H9 (cell line): ENCODE measurements at regions not wholly inside any gene's neighbourhood (a gene's known extent, or its start where the extent isn't known, plus 50 kb on each side); places are given as distances from the start of the nearest gene placed in this dataset.

Experiments used
- DNase-seq: peaks from one replicate; pipeline ENCODE4 v3.0.0-alpha.2; 2017
- H2AFZ ChIP-seq: one replicate; pipeline ENCODE4 v1.6.1; 2013; ENCODE audit warnings: mild to moderate bottlenecking, low read length, control low read depth, moderate library complexity
- H2AK5ac ChIP-seq: 2 replicates; pipeline ENCODE4 v1.6.1; 2013; ENCODE audit warnings: low read length, control low read depth, mixed read lengths; ENCODE audit not compliant: insufficient read length
- H2BK120ac ChIP-seq: one replicate; pipeline ENCODE4 v1.6.1; 2013; ENCODE audit warnings: low read depth, mild to moderate bottlenecking, low read length, control low read depth, inconsistent platforms; ENCODE audit not compliant: poor library complexity, severe bottlenecking
- H2BK12ac ChIP-seq: 2 replicates; pipeline ENCODE4 v1.6.1; 2013; ENCODE audit warnings: low read length, control low read depth, mixed read lengths, low read depth; ENCODE audit not compliant: insufficient read length
- H2BK15ac ChIP-seq: 2 replicates; pipeline ENCODE4 v1.6.1; 2013; ENCODE audit warnings: low read depth, low read length, control low read depth
- H2BK20ac ChIP-seq: one replicate; pipeline ENCODE4 v1.6.1; 2013; ENCODE audit warnings: low read depth, mild to moderate bottlenecking, low read length, control low read depth, inconsistent platforms; ENCODE audit not compliant: poor library complexity, severe bottlenecking
- H2BK5ac ChIP-seq: 2 replicates; pipeline ENCODE4 v1.6.1; 2013; ENCODE audit warnings: low read length, control low read depth, mixed read lengths; ENCODE audit not compliant: insufficient read length
- H3K14ac ChIP-seq: 2 replicates; pipeline ENCODE4 v1.6.1; 2013; ENCODE audit warnings: low read length, control low read depth; ENCODE audit not compliant: insufficient read depth
- H3K18ac ChIP-seq: 2 replicates; pipeline ENCODE4 v1.6.1; 2013; ENCODE audit warnings: low read depth, mild to moderate bottlenecking, mixed read lengths, low read length, control low read depth; ENCODE audit not compliant: insufficient read length
- H3K23ac ChIP-seq: 2 replicates; pipeline ENCODE4 v1.6.1; 2013; ENCODE audit warnings: low read length, control low read depth, mixed read lengths, low read depth; ENCODE audit not compliant: insufficient read length
- H3K23me2 ChIP-seq: 2 replicates; pipeline ENCODE4 v1.6.1; 2013; ENCODE audit warnings: low read depth, mild to moderate bottlenecking, mixed read lengths, low read length, control low read depth; ENCODE audit not compliant: insufficient read length, poor library complexity, severe bottlenecking
- H3K27ac ChIP-seq: 2 replicates; pipeline ENCODE4 v1.5.1; 2013; ENCODE audit warnings: low read length, control low read depth, mixed read lengths, low read depth; ENCODE audit not compliant: insufficient read length
- H3K27me3 ChIP-seq: 2 replicates; pipeline ENCODE4 v1.6.1; 2013; ENCODE audit warnings: low read length, control low read depth, inconsistent platforms; ENCODE audit not compliant: insufficient read depth
- H3K4ac ChIP-seq: 2 replicates; pipeline ENCODE4 v1.6.1; 2013; ENCODE audit warnings: low read depth, mild to moderate bottlenecking, control low read depth, inconsistent platforms, low read length, moderate library complexity
- H3K4me1 ChIP-seq: 2 replicates; pipeline ENCODE4 v1.6.1; 2013; ENCODE audit warnings: low read length, control low read depth, inconsistent platforms; ENCODE audit not compliant: insufficient read depth
- H3K4me2 ChIP-seq: 2 replicates; pipeline ENCODE4 v1.6.1; 2013; ENCODE audit warnings: low read length, control low read depth, mixed read lengths; ENCODE audit not compliant: insufficient read length, insufficient read depth
- H3K56ac ChIP-seq: 2 replicates; pipeline ENCODE4 v1.6.1; 2013; ENCODE audit warnings: low read depth, mild to moderate bottlenecking, mixed read lengths, low read length, control low read depth; ENCODE audit not compliant: insufficient read length
- H3K79me1 ChIP-seq: 2 replicates; pipeline ENCODE4 v1.6.1; 2013; ENCODE audit warnings: low read depth, mild to moderate bottlenecking, moderate library complexity, low read length, control low read depth, inconsistent platforms; ENCODE audit not compliant: insufficient read depth, poor library complexity, severe bottlenecking
- H3K79me2 ChIP-seq: 2 replicates; pipeline ENCODE4 v1.6.1; 2013; ENCODE audit warnings: low read length, control low read depth, inconsistent platforms; ENCODE audit not compliant: insufficient read depth
- H3K9ac ChIP-seq: 2 replicates; pipeline ENCODE4 v1.6.1; 2013; ENCODE audit warnings: low read length, control low read depth, mixed read lengths; ENCODE audit not compliant: insufficient read length; ENCODE audit errors: extremely low read depth
- H3K9me3 ChIP-seq: one replicate; pipeline ENCODE4 v1.6.1; 2013; ENCODE audit warnings: low read depth, low read length, inconsistent platforms; ENCODE audit not compliant: control insufficient read depth
- H3T11ph ChIP-seq: one replicate; pipeline ENCODE4 v1.6.1; 2013; ENCODE audit warnings: mild to moderate bottlenecking, low read length, control low read depth, inconsistent platforms
- H4K20me1 ChIP-seq: one replicate; pipeline ENCODE4 v1.6.1; 2013; ENCODE audit not compliant: control insufficient read depth, insufficient read length, insufficient read depth
- H4K5ac ChIP-seq: 2 replicates; pipeline ENCODE4 v1.6.1; 2013; ENCODE audit warnings: low read depth, mild to moderate bottlenecking, mixed read lengths, low read length, control low read depth; ENCODE audit not compliant: insufficient read length
- H4K8ac ChIP-seq: replicated peaks from 2 replicates; pipeline ENCODE4 v1.6.1; 2013; ENCODE audit warnings: low read length, control low read depth, mixed read lengths, low read depth; ENCODE audit not compliant: insufficient read length
- H4K91ac ChIP-seq: 2 replicates; pipeline ENCODE4 v1.6.1; 2013; ENCODE audit warnings: low read depth, mild to moderate bottlenecking, moderate library complexity, mixed read lengths, low read length, control low read depth; ENCODE audit not compliant: insufficient read length
- H3K27ac Mint-ChIP-seq, 3 experiments: 2 replicates in 2 of 3; 3 replicates in 1 of 3; pipeline ENCODE4 v1.8.0; 2020 to 2021; ENCODE audit warnings: mixed read lengths in 3 of 3, mild to moderate bottlenecking in 1 of 3, moderate library complexity in 1 of 3
- H3K27me3 Mint-ChIP-seq: 2 replicates; pipeline ENCODE4 v1.8.0; 2021; ENCODE audit warnings: low read depth, mild to moderate bottlenecking, moderate library complexity, mixed read lengths
- H3K36me3 Mint-ChIP-seq, 3 experiments: 2 replicates in 2 of 3; 3 replicates in 1 of 3; pipeline ENCODE4 v1.8.0; 2020 to 2021; ENCODE audit warnings: low read depth in 3 of 3, mixed read lengths in 3 of 3; ENCODE audit not compliant: insufficient read depth in 1 of 3
- H3K4me1 Mint-ChIP-seq, 2 experiments: 2 replicates each; pipeline ENCODE4 v1.8.0; 2020; ENCODE audit warnings: mixed read lengths in 2 of 2
- H3K4me3 Mint-ChIP-seq, 2 experiments: 2 replicates in 1 of 2; 3 replicates in 1 of 2; pipeline ENCODE4 v1.8.0; 2020 to 2021; ENCODE audit warnings: mild to moderate bottlenecking in 2 of 2, mixed read lengths in 2 of 2, moderate library complexity in 1 of 2
- H3K9me3 Mint-ChIP-seq, 2 experiments: 2 replicates in 1 of 2; 3 replicates in 1 of 2; pipeline ENCODE4 v1.8.0; 2020; ENCODE audit warnings: mild to moderate bottlenecking in 2 of 2, mixed read lengths in 2 of 2, moderate library complexity in 1 of 2
- WGBS: extraction: QIAGEN DNeasy Blood & Tissue Kit; methylation state at CpG from one replicate; pipeline ENCODE4 v1.1.7; 2013; ENCODE audit warnings: missing lambda C conversion rate, low lambda C conversion rate, mixed read lengths; ENCODE audit not compliant: insufficient read length; ENCODE audit errors: extremely low coverage; 5-methylcytosine and 5-hydroxymethylcytosine counted together
- TF ChIP-seq, protein P1 (sequence below): fragments of 200-600 bp; sonication (generic); conservative IDR thresholded peaks from 3 replicates; pipeline ENCODE4 v1.8.0; 2021; ENCODE audit warnings: antibody characterized with exemption, mild to moderate bottlenecking

DNA sequence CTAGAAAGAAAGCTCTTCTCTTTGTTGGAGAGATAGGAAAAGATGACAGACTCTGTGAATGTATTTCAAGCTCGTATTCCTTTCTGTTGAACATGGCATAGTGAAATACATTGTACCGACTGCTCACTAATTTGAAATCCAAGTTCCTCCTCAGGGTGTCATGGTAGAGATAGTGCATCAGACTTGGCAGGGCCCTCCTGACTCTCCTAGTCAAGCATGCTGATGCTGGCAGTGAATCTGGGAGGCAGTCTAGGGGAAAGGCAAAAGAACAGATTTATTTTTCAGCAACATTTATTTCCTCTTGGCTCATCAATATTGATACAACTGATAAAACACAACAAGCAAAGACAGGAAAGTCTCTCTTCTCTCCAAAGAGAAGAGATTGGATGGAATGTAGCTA is 356.3 kb upstream of the IRAK1BP1 start:
- Histone ChIP-seq H2BK12ac (no peak overlapping the region), H3K23ac (no peak overlapping the region), H2BK20ac (no peak overlapping the region), H3K56ac (no peak overlapping the region), H4K91ac (no peak overlapping the region), H2BK15ac (no peak overlapping the region), H2BK5ac (no peak overlapping the region), H3K9me3 (no peaks in the 10 kb centered on the region), H3K79me2 (0 out of 2 replicates have a peak, but pooled peaks cover 3% of the 10 kb centered on the region), H4K20me1 (no peaks in the 10 kb centered on the region), H3K79me1 (no peaks in the 10 kb centered on the region), H3K4me2 (no peak overlapping the region), H3K4ac (no peak overlapping the region), H3K18ac (no peak overlapping the region), H3K27ac (no peak overlapping the region), H3T11ph (no peak overlapping the region), H3K4me1 (no peaks in the 10 kb centered on the region), H2BK120ac (no peak overlapping the region), H3K23me2 (no peaks in the 10 kb centered on the region), H4K8ac (no peak overlapping the region), H2AK5ac (no peak overlapping the region), H3K27me3 (no peaks in the 10 kb centered on the region), H3K9ac (no peak overlapping the region), H4K5ac (no peak overlapping the region), H3K14ac (no peak overlapping the region), H2AFZ (no peak overlapping the region)
- TF ChIP-seq, protein P1, sequence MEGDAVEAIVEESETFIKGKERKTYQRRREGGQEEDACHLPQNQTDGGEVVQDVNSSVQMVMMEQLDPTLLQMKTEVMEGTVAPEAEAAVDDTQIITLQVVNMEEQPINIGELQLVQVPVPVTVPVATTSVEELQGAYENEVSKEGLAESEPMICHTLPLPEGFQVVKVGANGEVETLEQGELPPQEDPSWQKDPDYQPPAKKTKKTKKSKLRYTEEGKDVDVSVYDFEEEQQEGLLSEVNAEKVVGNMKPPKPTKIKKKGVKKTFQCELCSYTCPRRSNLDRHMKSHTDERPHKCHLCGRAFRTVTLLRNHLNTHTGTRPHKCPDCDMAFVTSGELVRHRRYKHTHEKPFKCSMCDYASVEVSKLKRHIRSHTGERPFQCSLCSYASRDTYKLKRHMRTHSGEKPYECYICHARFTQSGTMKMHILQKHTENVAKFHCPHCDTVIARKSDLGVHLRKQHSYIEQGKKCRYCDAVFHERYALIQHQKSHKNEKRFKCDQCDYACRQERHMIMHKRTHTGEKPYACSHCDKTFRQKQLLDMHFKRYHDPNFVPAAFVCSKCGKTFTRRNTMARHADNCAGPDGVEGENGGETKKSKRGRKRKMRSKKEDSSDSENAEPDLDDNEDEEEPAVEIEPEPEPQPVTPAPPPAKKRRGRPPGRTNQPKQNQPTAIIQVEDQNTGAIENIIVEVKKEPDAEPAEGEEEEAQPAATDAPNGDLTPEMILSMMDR = no peak
- Mint-ChIP-seq H3K9me3 (peaks cover 19 to 20% of the 10 kb centered on the region in 2 experiments), H3K36me3 (peaks cover 6 to 15% (median 14%) of the 10 kb centered on the region in 3 experiments), H3K27me3 (peaks cover 4% of the 10 kb centered on the region; the same call in 1 of the 2 replicates), H3K27ac (no peak overlapping the region), H3K4me3 (no peak overlapping the region), H3K4me1 (no peaks in the 10 kb centered on the region)
- no peak for DNase-seq
- WGBS = no CpG with 5 or more reads among the region's 2 CpGs
